Tibial nerve (tissue), 4 donors: ENCODE measurements at regions not wholly inside any gene's neighbourhood (a gene's known extent, or its start where the extent isn't known, plus 50 kb on each side); places are given as distances from the start of the nearest gene placed in this dataset.

Experiments
- EP300 ChIP-seq, 2 donors: sonication (generic); formaldehyde crosslinking; IDR thresholded peaks; one replicate each; pipeline ENCODE4 v1.6.1; 2017; ENCODE audit warnings: antibody characterized with exemption in 2 of 2, mild to moderate bottlenecking in 1 of 2
- POLR2A ChIP-seq, 2 donors: fragments of 450-650 bp; IDR thresholded peaks; one replicate each; pipeline ENCODE4 v1.6.1; 2017; ENCODE audit warnings: antibody characterized with exemption in 2 of 2, mild to moderate bottlenecking in 2 of 2, moderate library complexity in 2 of 2
- TF ChIP-seq, protein P1 (sequence below), 5 experiments: fragments of 200-600 bp in 3 of 5; fragments of 450-650 bp in 2 of 5; sonication (generic) in 3 of 5; IDR thresholded peaks; one replicate each; pipeline ENCODE4 v1.5.1; 2016 to 2019; ENCODE audit warnings: antibody characterized with exemption in 5 of 5, mild to moderate bottlenecking in 3 of 5, moderate library complexity in 2 of 5

DNA sequence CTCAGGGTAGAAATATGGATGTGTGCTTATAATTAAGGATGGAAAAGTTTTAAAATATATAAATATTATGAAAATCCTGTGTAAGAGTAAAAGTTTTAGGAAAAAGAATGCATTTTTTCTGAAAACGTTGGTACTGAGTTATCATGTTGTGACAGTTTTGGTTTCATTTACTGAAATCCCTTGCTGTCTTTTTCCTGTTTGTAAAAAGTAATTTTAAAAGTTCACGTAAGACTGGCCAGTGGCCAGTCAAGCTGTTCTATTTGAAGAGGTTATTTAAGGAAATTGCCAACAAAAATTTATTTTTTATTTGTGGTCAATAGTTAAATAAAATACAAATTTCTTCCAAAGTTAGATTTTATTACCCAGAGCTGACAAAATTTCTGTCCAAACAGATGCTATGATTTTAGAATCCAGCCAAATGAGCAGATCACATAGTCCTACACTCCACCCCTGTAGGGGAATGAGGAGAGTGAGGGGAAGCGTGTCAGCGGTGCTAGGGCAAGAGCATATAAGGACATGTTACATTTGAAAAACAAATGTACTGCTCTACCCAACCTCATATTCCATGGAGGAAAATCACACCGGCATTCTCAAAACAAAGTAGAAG, 297.8 kb upstream of the TFPI start:
- TF ChIP-seq, protein P1, sequence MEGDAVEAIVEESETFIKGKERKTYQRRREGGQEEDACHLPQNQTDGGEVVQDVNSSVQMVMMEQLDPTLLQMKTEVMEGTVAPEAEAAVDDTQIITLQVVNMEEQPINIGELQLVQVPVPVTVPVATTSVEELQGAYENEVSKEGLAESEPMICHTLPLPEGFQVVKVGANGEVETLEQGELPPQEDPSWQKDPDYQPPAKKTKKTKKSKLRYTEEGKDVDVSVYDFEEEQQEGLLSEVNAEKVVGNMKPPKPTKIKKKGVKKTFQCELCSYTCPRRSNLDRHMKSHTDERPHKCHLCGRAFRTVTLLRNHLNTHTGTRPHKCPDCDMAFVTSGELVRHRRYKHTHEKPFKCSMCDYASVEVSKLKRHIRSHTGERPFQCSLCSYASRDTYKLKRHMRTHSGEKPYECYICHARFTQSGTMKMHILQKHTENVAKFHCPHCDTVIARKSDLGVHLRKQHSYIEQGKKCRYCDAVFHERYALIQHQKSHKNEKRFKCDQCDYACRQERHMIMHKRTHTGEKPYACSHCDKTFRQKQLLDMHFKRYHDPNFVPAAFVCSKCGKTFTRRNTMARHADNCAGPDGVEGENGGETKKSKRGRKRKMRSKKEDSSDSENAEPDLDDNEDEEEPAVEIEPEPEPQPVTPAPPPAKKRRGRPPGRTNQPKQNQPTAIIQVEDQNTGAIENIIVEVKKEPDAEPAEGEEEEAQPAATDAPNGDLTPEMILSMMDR (IDR thresholded peaks at IDR 0.05) = no peak
- TF ChIP-seq POLR2A (IDR thresholded peaks at IDR 0.05) (no peak), EP300 (IDR thresholded peaks at IDR 0.05) (no peak)
